ENCODE measurements at regions not wholly inside any gene's neighbourhood (a gene's known extent, or its start where the extent isn't known, plus 50 kb on each side); places are given as distances from the start of the nearest gene placed in this dataset.

- no peak for DNase-seq (ENCODE audit: low read depth in 6 of 9, low spot score in 9 of 9)
- Histone ChIP-seq H3K27ac (ENCODE audit: low read depth in 1 of 2, low read length in 1 of 2) (no peak overlapping the region), H3K9me3 (ENCODE audit: control insufficient read depth in 2 of 2, insufficient read depth in 1 of 2, low read length in 1 of 2) (no peaks in the 10 kb centered on the region), H3K36me3 (ENCODE audit: control insufficient read depth in 2 of 2, insufficient read depth in 2 of 2, low read length in 1 of 2) (no peaks in the 10 kb centered on the region), H3K4me1 (ENCODE audit: control insufficient read depth in 2 of 2, insufficient read depth in 2 of 2, low read length in 2 of 2) (no peaks in the 10 kb centered on the region), H3K4me3 (ENCODE audit: low read length in 2 of 2) (no peak overlapping the region), H3K27me3 (ENCODE audit: control insufficient read depth in 2 of 2, insufficient read depth in 1 of 2, low read length in 1 of 2) (no peaks in the 10 kb centered on the region)
- WGBS, result 97% methylated on average over 6 of the region's 6 CpGs
These were observed 231.9 kb downstream of the GRB14 start for GRCh38 chr2:164389411-164389810.

GRCh38 chr2:164388511-164388910, 232.8 kb downstream of the GRB14 start:
- Histone ChIP-seq H3K4me1 (ENCODE audit: control insufficient read depth in 2 of 2, insufficient read depth in 2 of 2, low read length in 2 of 2) (no peaks in the 10 kb centered on the region), H3K27me3 (ENCODE audit: control insufficient read depth in 2 of 2, insufficient read depth in 1 of 2, low read length in 1 of 2) (no peaks in the 10 kb centered on the region), H3K27ac (ENCODE audit: low read depth in 1 of 2, low read length in 1 of 2) (no peak overlapping the region), H3K36me3 (ENCODE audit: control insufficient read depth in 2 of 2, insufficient read depth in 2 of 2, low read length in 1 of 2) (no peaks in the 10 kb centered on the region), H3K9me3 (ENCODE audit: control insufficient read depth in 2 of 2, insufficient read depth in 1 of 2, low read length in 1 of 2) (no peaks in the 10 kb centered on the region), H3K4me3 (ENCODE audit: low read length in 2 of 2) (no peak overlapping the region)
- DNase-seq (ENCODE audit: low read depth in 6 of 9, low spot score in 9 of 9), result no peak
- WGBS, result 22% methylated on average over 2 of the region's 2 CpGs

DNA sequence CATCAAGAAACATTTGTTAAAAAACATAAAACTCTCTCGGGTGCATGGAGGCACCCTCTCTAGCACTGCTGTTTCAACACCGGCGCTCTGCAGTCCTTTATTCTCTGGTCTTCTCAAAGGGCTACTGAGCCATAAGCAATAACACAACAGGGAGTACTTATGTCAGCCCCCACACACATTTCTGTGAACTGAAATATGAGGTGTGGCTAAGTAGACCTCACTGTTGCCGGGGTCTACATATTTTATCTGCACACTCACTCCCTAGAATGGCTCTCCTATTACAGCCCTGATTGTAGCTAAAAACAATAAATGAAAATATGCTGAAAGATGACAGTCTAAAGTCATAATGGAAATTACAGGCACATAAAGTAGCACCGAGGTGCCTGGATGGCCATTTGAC, 235.1 kb downstream of the GRB14 start:
- no peak overlapping the region for H3K27ac ChIP-seq (ENCODE audit: low read depth in 1 of 2, low read length in 1 of 2)
- WGBS, result 94% methylated on average over 5 of the region's 5 CpGs
- H3K9me3 ChIP-seq (ENCODE audit: control insufficient read depth in 2 of 2, insufficient read depth in 1 of 2, low read length in 1 of 2), result no peaks in the 10 kb centered on the region
- no peak for DNase-seq (ENCODE audit: low read depth in 6 of 9, low spot score in 9 of 9)
- no peaks in the 10 kb centered on the region for H3K27me3 ChIP-seq (ENCODE audit: control insufficient read depth in 2 of 2, insufficient read depth in 1 of 2, low read length in 1 of 2)
- no peaks in the 10 kb centered on the region for H3K36me3 ChIP-seq (ENCODE audit: control insufficient read depth in 2 of 2, insufficient read depth in 2 of 2, low read length in 1 of 2)
- no peak overlapping the region for H3K4me3 ChIP-seq (ENCODE audit: low read length in 2 of 2)
- no peaks in the 10 kb centered on the region for H3K4me1 ChIP-seq (ENCODE audit: control insufficient read depth in 2 of 2, insufficient read depth in 2 of 2, low read length in 2 of 2)

DNA sequence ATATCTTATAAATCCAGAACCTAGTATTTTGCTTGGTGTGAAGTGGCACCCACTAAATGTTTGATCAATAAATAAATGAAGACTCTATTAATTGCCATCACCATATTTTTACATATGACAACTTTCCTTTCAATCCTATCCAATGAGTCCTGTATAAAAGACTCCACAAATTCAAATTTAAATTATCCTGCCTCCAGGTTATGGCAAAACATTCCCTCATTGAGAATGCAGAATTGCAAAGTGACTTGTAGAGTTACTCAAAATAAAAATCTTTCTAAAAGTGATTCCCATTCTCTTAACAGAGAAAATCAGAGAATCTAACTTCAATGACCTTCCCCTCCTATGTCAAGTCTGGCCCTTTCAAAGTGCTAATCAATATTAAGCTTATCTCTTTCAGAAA, 236.8 kb downstream of the GRB14 start:
- no peak overlapping the region for H3K27ac ChIP-seq (ENCODE audit: low read depth in 1 of 2, low read length in 1 of 2)
- DNase-seq (ENCODE audit: low read depth in 6 of 9, low spot score in 9 of 9), result no peak

DNA sequence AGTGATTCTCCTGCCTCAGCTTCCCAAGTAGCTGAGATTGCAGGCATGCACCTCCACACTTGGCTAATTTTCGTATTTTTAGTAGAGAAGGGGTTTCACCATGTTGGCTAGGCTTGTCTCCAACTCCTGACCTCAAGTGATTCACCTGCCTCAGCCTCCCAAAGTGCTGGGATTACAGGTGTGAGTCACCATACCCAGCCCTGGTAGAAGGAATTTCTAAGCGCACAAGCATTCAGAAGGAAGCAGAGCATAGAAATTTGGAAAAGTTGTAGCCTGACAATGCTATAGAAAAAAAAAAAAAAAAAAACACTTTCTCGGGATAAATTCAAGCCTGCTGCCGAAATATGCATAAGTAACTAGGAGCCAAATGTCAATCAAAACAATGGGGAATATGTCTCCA, 249.4 kb downstream of the GRB14 start:
- Histone ChIP-seq H3K36me3 (ENCODE audit: control insufficient read depth in 2 of 2, insufficient read depth in 2 of 2, low read length in 1 of 2) (no peaks in the 10 kb centered on the region), H3K27me3 (ENCODE audit: control insufficient read depth in 2 of 2, insufficient read depth in 1 of 2, low read length in 1 of 2) (no peaks in the 10 kb centered on the region), H3K4me3 (ENCODE audit: low read length in 2 of 2) (no peak overlapping the region), H3K27ac (ENCODE audit: low read depth in 1 of 2, low read length in 1 of 2) (no peak overlapping the region), H3K9me3 (ENCODE audit: control insufficient read depth in 2 of 2, insufficient read depth in 1 of 2, low read length in 1 of 2) (peaks cover 0 to 4% of the 10 kb centered on the region in 2 donors), H3K4me1 (ENCODE audit: control insufficient read depth in 2 of 2, insufficient read depth in 2 of 2, low read length in 2 of 2) (no peaks in the 10 kb centered on the region)
- DNase-seq (ENCODE audit: low read depth in 6 of 9, low spot score in 9 of 9), result no peak
- WGBS, result 90% methylated on average over 4 of the region's 4 CpGs

More for the DNA sequence above, 236.8 kb downstream of the GRB14 start:
- Histone ChIP-seq H3K9me3 (ENCODE audit: control insufficient read depth in 2 of 2, insufficient read depth in 1 of 2, low read length in 1 of 2) (no peaks in the 10 kb centered on the region), H3K27me3 (ENCODE audit: control insufficient read depth in 2 of 2, insufficient read depth in 1 of 2, low read length in 1 of 2) (no peaks in the 10 kb centered on the region), H3K36me3 (ENCODE audit: control insufficient read depth in 2 of 2, insufficient read depth in 2 of 2, low read length in 1 of 2) (no peaks in the 10 kb centered on the region), H3K4me3 (ENCODE audit: low read length in 2 of 2) (no peak overlapping the region), H3K4me1 (ENCODE audit: control insufficient read depth in 2 of 2, insufficient read depth in 2 of 2, low read length in 2 of 2) (no peaks in the 10 kb centered on the region)

DNA sequence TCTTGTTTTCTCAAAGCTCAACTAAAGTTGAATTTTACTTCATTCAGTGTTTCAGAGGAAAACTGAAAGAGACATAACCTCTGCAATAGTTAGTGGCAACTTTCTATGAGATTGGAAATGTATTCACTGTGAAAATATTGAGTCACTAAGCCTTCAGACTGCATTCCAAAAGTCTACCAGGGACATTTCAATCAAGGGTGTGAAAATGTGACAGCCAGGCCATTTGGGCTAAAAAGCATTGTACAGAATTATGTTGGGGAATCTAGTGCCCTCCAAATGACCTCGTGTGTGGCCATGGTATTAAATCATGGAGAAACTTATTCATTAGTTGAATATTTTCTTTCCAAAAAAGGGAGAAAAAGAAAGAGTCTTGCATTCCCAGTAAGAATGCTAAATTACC, 251.9 kb downstream of the GRB14 start:
- Histone ChIP-seq H3K27ac (ENCODE audit: low read depth in 1 of 2, low read length in 1 of 2) (no peak overlapping the region), H3K4me3 (ENCODE audit: low read length in 2 of 2) (no peak overlapping the region), H3K36me3 (ENCODE audit: control insufficient read depth in 2 of 2, insufficient read depth in 2 of 2, low read length in 1 of 2) (no peaks in the 10 kb centered on the region), H3K9me3 (ENCODE audit: control insufficient read depth in 2 of 2, insufficient read depth in 1 of 2, low read length in 1 of 2) (peaks cover 0 to 4% of the 10 kb centered on the region in 2 donors), H3K27me3 (ENCODE audit: control insufficient read depth in 2 of 2, insufficient read depth in 1 of 2, low read length in 1 of 2) (no peaks in the 10 kb centered on the region), H3K4me1 (ENCODE audit: control insufficient read depth in 2 of 2, insufficient read depth in 2 of 2, low read length in 2 of 2) (no peaks in the 10 kb centered on the region)
- no peak for DNase-seq (ENCODE audit: low read depth in 6 of 9, low spot score in 9 of 9)
- 72% methylated on average over 1 of the region's 1 CpG for WGBS

DNA sequence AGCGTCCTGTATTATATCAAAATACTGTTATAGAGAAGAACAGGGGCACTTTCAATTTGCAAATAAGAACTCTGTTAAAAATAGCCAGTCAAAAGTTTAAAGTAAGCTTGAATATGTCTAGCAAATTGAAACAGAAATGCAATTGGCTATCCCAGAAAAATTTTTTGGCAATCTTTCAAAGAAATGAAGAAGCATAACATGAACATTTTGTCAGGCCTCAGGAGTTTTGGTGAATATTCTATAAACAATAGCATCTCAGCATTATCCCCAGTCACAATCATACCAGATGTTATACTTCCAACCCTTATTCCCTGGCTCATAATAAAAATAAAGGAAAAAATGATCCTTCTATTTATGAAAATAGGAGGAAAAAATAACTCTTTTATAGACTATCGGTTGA, 252.4 kb downstream of the GRB14 start:
- peaks cover 0 to 4% of the 10 kb centered on the region in 2 donors for H3K9me3 ChIP-seq (ENCODE audit: control insufficient read depth in 2 of 2, insufficient read depth in 1 of 2, low read length in 1 of 2)
- H3K27me3 ChIP-seq (ENCODE audit: control insufficient read depth in 2 of 2, insufficient read depth in 1 of 2, low read length in 1 of 2), result no peaks in the 10 kb centered on the region
- no peak overlapping the region for H3K27ac ChIP-seq (ENCODE audit: low read depth in 1 of 2, low read length in 1 of 2)
- no peaks in the 10 kb centered on the region for H3K4me1 ChIP-seq (ENCODE audit: control insufficient read depth in 2 of 2, insufficient read depth in 2 of 2, low read length in 2 of 2)
- 96% methylated on average over 2 of the region's 2 CpGs for WGBS
- H3K4me3 ChIP-seq (ENCODE audit: low read length in 2 of 2), result no peak overlapping the region
- DNase-seq (ENCODE audit: low read depth in 6 of 9, low spot score in 9 of 9), result no peak
- no peaks in the 10 kb centered on the region for H3K36me3 ChIP-seq (ENCODE audit: control insufficient read depth in 2 of 2, insufficient read depth in 2 of 2, low read length in 1 of 2)

GRCh38 chr2:164363646-164364045, 257.6 kb downstream of the GRB14 start:
- Histone ChIP-seq H3K4me1 (ENCODE audit: control insufficient read depth in 2 of 2, insufficient read depth in 2 of 2, low read length in 2 of 2) (no peaks in the 10 kb centered on the region), H3K27ac (ENCODE audit: low read depth in 1 of 2, low read length in 1 of 2) (no peak overlapping the region), H3K9me3 (ENCODE audit: control insufficient read depth in 2 of 2, insufficient read depth in 1 of 2, low read length in 1 of 2) (no peaks in the 10 kb centered on the region), H3K27me3 (ENCODE audit: control insufficient read depth in 2 of 2, insufficient read depth in 1 of 2, low read length in 1 of 2) (no peaks in the 10 kb centered on the region), H3K36me3 (ENCODE audit: control insufficient read depth in 2 of 2, insufficient read depth in 2 of 2, low read length in 1 of 2) (no peaks in the 10 kb centered on the region), H3K4me3 (ENCODE audit: low read length in 2 of 2) (no peak overlapping the region)
- DNase-seq (ENCODE audit: low read depth in 6 of 9, low spot score in 9 of 9), result no peak

- no peak for DNase-seq (ENCODE audit: low read depth in 6 of 9, low spot score in 9 of 9)
- H3K9me3 ChIP-seq (ENCODE audit: control insufficient read depth in 2 of 2, insufficient read depth in 1 of 2, low read length in 1 of 2), result no peaks in the 10 kb centered on the region
- no peaks in the 10 kb centered on the region for H3K36me3 ChIP-seq (ENCODE audit: control insufficient read depth in 2 of 2, insufficient read depth in 2 of 2, low read length in 1 of 2)
- H3K27ac ChIP-seq (ENCODE audit: low read depth in 1 of 2, low read length in 1 of 2), result no peak overlapping the region
- H3K4me3 ChIP-seq (ENCODE audit: low read length in 2 of 2), result no peak overlapping the region
- 97% methylated on average over 2 of the region's 2 CpGs for WGBS
- H3K4me1 ChIP-seq (ENCODE audit: control insufficient read depth in 2 of 2, insufficient read depth in 2 of 2, low read length in 2 of 2), result no peaks in the 10 kb centered on the region
- H3K27me3 ChIP-seq (ENCODE audit: control insufficient read depth in 2 of 2, insufficient read depth in 1 of 2, low read length in 1 of 2), result no peaks in the 10 kb centered on the region
These were observed 269.7 kb downstream of the GRB14 start for GRCh38 chr2:164351536-164351935.

DNA sequence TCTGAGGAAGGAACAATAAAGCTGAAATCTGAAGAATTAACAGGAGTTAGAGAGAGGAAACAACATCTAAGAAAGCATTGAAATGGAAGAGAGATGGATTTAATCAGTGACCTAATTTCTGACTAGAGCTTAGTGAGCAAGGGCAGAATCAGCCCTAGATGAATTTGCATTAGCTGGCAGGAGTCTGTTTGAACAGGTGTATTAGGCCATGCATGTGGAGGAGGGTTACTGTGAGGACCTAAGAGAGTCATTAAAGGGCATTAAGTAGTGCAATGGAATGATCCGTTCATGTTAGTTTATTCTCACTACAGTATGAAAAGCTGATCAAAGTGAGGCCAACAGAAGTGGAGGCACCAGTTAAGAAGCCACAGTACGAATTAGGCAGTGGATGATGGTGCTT, 285.3 kb downstream of the GRB14 start:
- no peaks in the 10 kb centered on the region for H3K4me1 ChIP-seq (ENCODE audit: control insufficient read depth in 2 of 2, insufficient read depth in 2 of 2, low read length in 2 of 2)
- H3K27ac ChIP-seq (ENCODE audit: low read depth in 1 of 2, low read length in 1 of 2), result no peak overlapping the region
- 76% methylated on average over 2 of the region's 2 CpGs for WGBS
- no peak overlapping the region for H3K4me3 ChIP-seq (ENCODE audit: low read length in 2 of 2)
- H3K27me3 ChIP-seq (ENCODE audit: control insufficient read depth in 2 of 2, insufficient read depth in 1 of 2, low read length in 1 of 2), result no peaks in the 10 kb centered on the region
- H3K9me3 ChIP-seq (ENCODE audit: control insufficient read depth in 2 of 2, insufficient read depth in 1 of 2, low read length in 1 of 2), result no peaks in the 10 kb centered on the region
- no peaks in the 10 kb centered on the region for H3K36me3 ChIP-seq (ENCODE audit: control insufficient read depth in 2 of 2, insufficient read depth in 2 of 2, low read length in 1 of 2)
- no peak for DNase-seq (ENCODE audit: low read depth in 6 of 9, low spot score in 9 of 9)

Measured in thymus (tissue), 11 donors.